RKO (cell line): ENCODE measurements at regions not wholly inside any gene's neighbourhood (a gene's known extent, or its start where the extent isn't known, plus 50 kb on each side); places are given as distances from the start of the nearest gene placed in this dataset.
"Not testable (repeated sequence)": the region's sequence is repeated elsewhere in the genome, so short reads cannot be mapped to it uniquely, and the experiment has no call there.

ENCODE experiments used
- DNase-seq: peaks from one replicate; pipeline ENCODE4 v3.0.0-alpha.2; 2016; ENCODE audit warnings: low spot score

DNA sequence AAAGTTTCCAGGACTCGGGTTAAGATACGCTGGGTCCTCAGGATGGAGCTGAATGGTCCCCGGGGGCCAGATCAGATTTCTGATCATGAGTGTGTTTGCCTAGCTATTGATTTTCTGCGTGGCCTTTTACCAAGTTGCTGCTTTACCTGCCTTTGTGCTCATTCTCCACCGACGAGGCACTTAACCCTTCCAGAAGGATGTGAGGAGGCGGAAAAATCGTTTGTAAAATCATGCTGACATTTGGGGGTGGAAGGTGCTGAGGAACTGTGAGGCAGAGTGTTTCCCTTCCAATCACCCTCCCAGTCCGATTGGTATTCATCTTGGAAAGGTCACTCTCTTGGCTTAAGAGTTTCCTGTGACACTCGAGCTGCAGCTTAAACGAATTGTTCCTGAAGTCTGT is 337.1 kb upstream of the KAZN start:
- DNase-seq: no peak

DNA sequence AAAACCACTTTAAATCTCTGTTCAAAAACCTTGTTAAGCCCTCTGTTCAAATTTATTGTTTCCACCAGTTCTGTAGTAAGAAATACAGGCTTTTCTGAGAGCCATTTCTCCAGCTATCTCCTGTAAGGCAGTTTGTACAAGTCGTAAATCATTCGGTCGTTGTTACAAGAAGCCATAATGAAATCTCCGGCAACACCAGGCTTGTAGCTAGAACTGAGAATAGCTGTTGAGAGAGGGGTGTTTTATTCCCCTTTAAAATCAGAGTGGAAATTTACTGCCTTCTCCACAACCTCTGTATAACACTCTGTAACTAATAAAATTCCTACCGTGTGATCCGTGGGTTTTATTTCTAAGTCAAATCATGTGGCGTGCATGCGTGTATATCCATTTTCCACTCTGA is 335.8 kb upstream of the KAZN start:
- DNase-seq: no peak

DNA sequence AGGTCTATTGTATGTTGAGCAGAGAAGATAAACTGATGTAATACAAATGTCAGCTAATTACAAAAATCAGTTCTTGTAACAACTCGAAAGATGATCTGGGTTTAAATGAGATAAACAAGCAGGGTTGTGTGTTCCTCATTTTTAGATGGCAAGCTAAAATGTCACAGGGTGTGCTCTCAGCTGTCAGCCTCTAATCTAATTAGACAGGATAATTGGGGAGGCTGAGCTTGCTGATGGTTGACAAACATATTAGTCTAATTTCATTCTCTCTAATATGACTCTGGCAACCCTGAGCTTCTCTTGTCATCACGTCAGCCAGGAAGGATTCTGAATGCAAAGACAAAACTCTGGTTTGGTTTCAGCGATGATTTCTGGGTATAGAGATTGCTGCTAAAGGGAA is 335.3 kb upstream of the KAZN start:
- DNase-seq: no peak

- no peak for DNase-seq
Observed at GRCh38 chr1:14263671-14264070, 334.8 kb upstream of the KAZN start.

DNA sequence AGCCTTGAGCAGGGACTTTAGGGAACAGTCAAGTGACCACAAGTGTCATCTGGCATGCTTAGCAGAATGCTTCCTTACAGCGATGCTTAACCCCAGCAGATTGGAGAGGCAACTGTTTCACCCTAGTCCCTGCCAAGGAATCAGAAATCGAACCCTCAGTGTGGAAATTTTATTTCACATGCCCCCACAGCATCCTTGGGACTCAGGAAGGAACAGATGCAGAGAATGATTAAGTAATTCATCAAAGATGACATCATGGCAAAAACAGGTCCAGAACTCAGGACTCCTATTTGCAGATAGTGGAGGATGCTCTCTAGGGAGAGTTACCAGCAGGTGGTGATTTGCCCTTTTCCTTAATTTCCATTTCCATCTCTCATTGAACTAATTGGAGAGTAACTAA is 333.0 kb upstream of the KAZN start:
- no peak for DNase-seq

DNA sequence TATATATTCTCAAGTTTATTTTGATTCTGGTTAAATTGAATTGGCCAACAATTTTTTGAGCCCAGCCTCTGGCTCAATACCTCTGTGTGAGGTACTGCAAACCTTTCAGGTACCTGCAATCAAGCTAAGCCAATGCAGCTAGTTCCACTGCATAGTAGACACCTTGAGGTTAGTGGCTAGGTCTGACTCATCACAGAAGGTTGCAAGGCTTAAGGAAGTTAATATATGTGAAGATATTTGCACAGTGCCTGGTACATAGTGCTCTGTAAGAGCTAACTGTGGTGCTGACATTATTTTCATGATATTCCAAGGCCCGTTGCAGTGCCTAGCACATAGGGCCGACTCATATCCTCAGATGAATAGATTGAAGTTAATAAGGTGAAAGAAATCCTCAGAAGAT is 330.5 kb upstream of the KAZN start:
- DNase-seq: no peak

DNA sequence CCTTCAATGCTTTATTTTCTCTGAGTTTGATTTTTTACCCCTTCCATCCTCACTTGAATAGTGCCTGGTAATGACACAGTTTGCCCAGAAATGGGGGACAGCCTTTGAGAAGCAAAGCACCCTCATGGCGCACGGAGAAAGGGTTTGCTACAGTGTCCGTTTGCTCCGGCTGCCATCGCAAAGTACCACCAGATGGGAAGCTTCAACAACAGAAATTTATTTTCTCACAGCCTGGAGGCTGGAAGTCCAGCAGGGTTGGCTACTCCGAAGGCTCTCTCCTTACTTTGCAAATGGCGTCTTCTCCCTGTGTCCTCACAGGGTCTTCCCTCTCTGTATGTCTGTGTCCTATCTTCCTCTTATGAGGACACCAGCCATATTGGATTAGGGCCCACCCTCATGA is 327.7 kb upstream of the KAZN start:
- no peak for DNase-seq

- DNase-seq: no peak
Observed at GRCh38 chr1:14273811-14274210, 324.7 kb upstream of the KAZN start.

- not testable (repeated sequence) for DNase-seq
Observed at GRCh38 chr1:14279891-14280290, 318.6 kb upstream of the KAZN start.

DNA sequence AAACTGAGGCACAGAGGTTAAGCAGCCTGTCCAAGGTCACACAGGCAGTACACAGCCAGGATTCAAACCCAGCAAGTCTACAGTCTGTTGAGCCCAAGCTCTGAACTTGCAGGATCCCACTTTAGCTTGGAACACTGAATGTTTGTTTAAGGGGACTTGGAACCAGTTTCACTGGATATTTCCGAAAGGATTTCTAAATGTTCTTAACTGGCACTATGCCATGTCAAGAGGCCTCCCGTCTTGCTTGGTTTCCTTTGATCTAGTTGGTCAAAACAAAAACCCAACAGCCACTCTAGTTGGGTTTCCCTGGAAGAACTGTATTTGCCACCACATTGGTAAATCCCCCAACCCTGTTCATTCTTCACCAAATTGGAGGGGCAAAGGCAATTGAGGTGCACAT is 317.6 kb upstream of the KAZN start:
- no peak for DNase-seq

GRCh38 chr1:14281412-14281811 is 317.1 kb upstream of the KAZN start:
- no peak for DNase-seq

- no peak for DNase-seq
Observed at GRCh38 chr1:14282707-14283106, 315.8 kb upstream of the KAZN start.

DNA sequence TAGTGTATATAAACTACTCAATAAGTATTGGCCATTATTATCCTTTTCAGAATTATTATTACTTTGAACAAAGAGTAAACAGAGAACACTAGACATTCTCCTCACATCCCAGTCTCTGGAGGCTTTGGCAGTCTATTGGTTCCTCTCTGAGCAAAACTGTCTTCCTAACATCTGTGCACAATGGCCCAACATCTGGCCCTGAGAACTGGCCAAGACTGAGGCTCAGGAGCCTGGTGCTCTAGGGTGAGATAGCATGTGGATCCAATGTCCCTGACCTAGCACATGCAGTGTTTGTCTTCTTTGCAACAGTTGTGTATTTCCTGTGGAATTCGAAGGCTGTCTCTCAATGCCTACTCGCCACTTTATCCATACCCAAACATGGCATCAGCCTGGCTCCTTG is 313.2 kb upstream of the KAZN start:
- DNase-seq: no peak

DNA sequence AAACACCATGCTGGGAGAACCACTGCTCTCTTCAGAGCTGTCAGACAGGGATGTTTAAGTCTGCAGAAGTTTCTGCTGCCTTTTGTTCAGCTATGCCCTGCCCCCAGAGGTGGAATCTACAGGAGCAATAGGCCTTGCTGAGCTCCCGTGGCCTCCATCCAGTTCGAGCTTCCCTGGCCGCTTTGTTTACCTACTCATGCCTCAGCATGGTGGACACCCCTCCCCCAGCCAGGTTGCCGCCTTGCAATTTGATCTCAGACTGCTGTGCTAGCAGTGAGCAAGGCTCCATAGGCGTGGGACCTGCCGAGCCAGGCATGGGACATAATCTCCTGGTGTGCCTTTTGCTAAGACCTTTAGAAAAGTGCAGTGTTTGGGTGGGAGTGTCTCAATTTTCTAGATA is 307.3 kb upstream of the KAZN start:
- not testable (repeated sequence) for DNase-seq

DNA sequence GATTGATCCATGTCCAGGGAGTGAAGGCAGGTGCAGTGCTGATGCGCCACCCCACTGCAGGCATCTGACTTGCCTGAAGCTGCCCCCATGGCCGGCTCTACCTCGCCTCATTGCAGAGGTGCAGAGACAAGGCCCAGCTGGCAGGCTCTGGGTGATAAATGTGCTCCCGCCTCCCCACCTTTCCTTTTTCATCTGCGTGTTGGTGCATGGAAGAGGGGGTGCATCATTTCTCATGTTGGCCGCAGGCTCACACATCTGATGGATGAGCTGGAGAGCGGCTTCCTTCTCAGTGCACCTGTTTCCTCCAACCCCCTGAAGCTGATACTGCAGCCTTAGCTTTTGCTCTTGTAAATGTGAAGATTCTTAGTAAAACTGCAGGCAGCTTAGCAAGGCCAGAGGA is 306.0 kb upstream of the KAZN start:
- DNase-seq: no peak

DNA sequence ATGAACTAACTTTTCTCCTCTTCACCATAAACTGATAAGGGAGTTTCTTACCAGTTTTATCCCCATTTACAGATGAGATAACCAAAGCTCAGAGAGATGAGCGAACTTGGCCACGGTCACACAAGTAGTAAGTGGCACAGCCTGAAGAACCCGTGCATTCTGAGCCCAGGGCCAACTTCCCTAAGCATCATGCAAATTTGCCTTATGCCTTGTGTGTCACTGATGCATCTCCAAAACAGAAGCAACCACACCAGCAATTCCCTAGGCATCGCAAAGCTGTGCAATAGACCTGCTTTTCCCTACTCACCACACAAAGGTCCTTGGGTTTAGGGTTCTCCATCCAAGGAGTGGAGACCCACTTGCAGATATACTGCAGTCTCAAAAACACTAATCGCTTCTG is 304.5 kb upstream of the KAZN start:
- DNase-seq: no peak

DNA sequence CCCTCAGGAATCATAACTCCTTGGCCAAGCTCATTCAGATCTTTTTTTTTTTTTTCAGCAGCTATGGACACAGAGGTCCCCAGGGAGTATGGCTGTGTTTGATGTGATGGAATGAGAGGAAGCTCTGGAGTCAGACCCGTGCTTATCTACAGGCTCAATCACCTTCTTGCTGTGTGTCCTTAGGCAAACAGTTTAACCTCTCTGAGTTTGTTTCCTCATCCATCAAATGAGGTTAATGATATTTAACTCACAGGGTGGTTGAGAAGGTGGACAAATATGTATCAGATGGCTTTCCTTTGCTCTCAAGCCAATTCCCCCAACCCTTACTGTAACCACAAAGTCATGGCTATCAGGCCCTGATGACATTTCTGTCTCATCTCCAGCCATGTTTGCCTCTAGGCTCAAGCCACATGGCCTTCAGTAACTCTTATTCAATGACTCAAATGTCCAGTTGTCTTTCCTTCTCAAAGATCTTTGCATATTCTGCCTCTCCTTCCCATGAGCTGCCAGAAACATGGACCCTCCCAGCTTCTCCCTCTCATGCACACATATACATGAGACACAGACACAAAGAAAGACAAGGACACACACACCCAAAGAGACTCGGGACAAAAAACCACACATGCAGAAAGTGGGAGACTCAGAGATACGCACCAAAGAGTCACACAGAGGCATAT is 303.5 kb upstream of the KAZN start:
- DNase-seq: no peak

GRCh38 chr1:14296795-14297194 is 301.7 kb upstream of the KAZN start:
- DNase-seq: peak; percentile 2

GRCh38 chr1:14297356-14297755 is 301.1 kb upstream of the KAZN start:
- no peak for DNase-seq

DNA sequence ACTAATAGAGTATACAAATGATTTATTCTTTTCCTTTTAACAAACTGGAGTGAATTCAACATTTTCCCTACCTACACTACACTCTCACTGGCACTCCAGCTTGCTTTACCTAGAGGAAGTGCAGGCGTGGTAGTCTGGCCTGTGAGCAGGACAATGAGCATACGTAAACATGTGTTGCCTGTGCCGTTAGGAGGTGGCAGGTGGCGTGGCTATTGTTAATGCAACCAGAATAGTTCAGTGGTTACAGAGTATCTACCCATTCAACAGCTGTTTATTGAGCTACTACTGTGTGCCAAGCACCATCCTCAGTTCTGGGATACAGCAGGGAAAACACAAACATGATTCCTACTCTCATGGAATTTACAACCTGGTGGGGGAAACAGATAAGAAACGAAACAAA is 299.7 kb upstream of the KAZN start:
- no peak for DNase-seq

DNA sequence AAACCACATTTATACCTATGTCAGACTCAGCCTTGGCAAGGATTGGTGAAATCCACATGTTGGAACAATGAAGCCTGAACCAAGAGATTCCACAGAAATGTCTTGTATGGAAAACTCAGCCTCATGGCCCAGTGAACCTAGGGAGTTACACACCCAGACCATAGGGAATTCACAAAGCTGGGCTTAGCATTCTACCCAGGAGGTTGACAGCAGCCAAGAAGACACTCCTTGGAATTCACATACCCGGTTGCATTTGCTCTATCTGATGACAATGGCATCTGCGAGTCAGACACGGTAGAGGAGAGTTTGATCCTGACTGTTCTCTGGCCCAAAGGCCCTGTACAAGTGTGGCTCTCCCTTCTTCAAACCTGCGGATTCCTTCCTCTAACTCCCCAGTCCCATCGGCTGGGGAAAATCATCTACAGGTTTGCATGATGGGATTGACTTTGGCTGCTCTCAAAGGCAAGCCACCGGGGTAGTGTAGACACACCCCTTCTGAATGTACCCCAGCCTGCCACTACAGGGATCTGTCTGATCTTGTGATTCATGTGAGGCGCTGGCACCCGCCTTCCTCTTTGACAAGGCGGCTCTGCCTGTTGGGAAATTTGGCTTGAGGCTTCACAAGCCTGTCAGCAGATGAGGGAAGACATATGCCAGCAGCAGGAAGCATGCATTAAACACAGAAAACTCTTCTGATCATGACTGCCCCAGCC is 297.3 kb upstream of the KAZN start:
- no peak for DNase-seq

- DNase-seq: no peak
Observed at GRCh38 chr1:14301704-14302024, 296.8 kb upstream of the KAZN start.

DNA sequence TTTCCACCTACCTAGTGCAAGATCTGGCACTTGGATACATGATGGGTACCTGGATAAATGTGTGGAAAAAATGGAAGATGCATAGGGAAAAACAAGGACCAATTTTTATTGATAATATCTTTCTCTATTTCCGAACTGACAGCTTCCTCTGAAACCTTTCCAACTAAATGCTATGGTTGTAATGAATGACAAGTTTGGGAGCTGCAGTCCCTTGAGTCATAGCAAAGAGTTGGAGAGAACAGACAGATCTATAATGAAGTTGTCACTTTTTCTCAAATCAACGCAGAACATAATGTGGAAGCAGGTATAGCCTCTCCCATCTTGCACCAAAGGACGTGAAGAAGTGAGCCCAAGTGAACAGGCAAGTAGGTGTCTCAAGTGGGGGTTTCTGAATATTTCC is 296.5 kb upstream of the KAZN start:
- DNase-seq: no peak

GRCh38 chr1:14303011-14303410 is 295.5 kb upstream of the KAZN start:
- DNase-seq: no peak
